Endothelial cell of umbilical vein (primary cell): ENCODE measurements at regions not wholly inside any gene's neighbourhood (a gene's known extent, or its start where the extent isn't known, plus 50 kb on each side); places are given as distances from the start of the nearest gene placed in this dataset.

Experiments used
- BruUV-seq: library from RNA; stranded (reverse); fragments of 400-500 nt; replicated peaks from 2 replicates; lab custom pipeline; 2021; lab: Mats Ljungman, UMichigan
- CTCF ChIA-PET: fragments of 300-600, 350-600 bp; sonication (Branson Sonifier 250); formaldehyde crosslinking; loops from one replicate; lab custom pipeline; 2021; ENCODE audit warnings: antibody characterized with exemption, inconsistent platforms; lab: Charles Lee
- POLR2A ChIA-PET: fragments of 300-600, 350-600 bp; sonication (Branson Sonifier 250); formaldehyde crosslinking; loops from one replicate; lab custom pipeline; 2021; ENCODE audit warnings: antibody characterized with exemption, inconsistent platforms; lab: Charles Lee
- DNase-seq: peaks from one replicate; pipeline ENCODE4 v3.0.0-alpha.2; 2011; ENCODE audit warnings: low read depth, low spot score
- FAIRE-seq: peaks from 2 replicates; lab custom pipeline; 2011; peaks lifted over from hg19 to GRCh38; lab: Jason Lieb, UNC
- H2AFZ ChIP-seq: 2 replicates; pipeline ENCODE4 v1.6.0; 2012; ENCODE audit warnings: low read depth, low read length, control low read depth, inconsistent platforms
- H3K27ac ChIP-seq: 2 replicates; pipeline ENCODE4 v1.5.1; 2011; ENCODE audit warnings: low read depth, mild to moderate bottlenecking, control low read depth, low read length, moderate library complexity; ENCODE audit not compliant: insufficient read depth
- H3K27me3 ChIP-seq, 2 experiments: 2 replicates each; pipeline versions ENCODE4 v1.6.0 to v1.6.1; 2011; ENCODE audit warnings: low read length in 2 of 2, mixed read lengths in 1 of 2; ENCODE audit not compliant: control insufficient read depth in 2 of 2, insufficient read depth in 2 of 2
- H3K36me3 ChIP-seq, 2 experiments: 2 replicates in 1 of 2; 3 replicates in 1 of 2; pipeline ENCODE4 v1.5.1; 2011; ENCODE audit warnings: low read length in 2 of 2, mild to moderate bottlenecking in 1 of 2, moderate library complexity in 1 of 2; ENCODE audit not compliant: control insufficient read depth in 2 of 2, insufficient read depth in 2 of 2; ENCODE audit errors: extremely low read depth in 1 of 2
- H3K4me1 ChIP-seq: 3 replicates; pipeline ENCODE4 v1.5.1; 2011; ENCODE audit warnings: mild to moderate bottlenecking, low read length; ENCODE audit not compliant: control insufficient read depth, insufficient read depth; ENCODE audit errors: extremely low read depth
- H3K4me2 ChIP-seq: 2 replicates; pipeline ENCODE4 v1.6.1; 2011; ENCODE audit warnings: low read length, control low read depth, mixed read lengths; ENCODE audit not compliant: insufficient read depth
- H3K4me3 ChIP-seq, 3 experiments: fragments of 200-600 bp in 1 of 3; sonication (generic), shearing (Covaris generic) in 1 of 3; replicated peaks in 1 of 3; 2 replicates each; pipeline ENCODE4 v1.5.1; 2011 to 2016; ENCODE audit warnings: control low read depth in 3 of 3, low read length in 3 of 3, mild to moderate bottlenecking in 2 of 3, inconsistent platforms in 1 of 3, low read depth in 1 of 3, moderate library complexity in 1 of 3; ENCODE audit not compliant: insufficient read depth in 1 of 3
- H3K79me2 ChIP-seq: 2 replicates; pipeline ENCODE4 v1.6.0; 2012; ENCODE audit warnings: low read length, inconsistent platforms; ENCODE audit not compliant: control insufficient read depth, insufficient read depth
- H3K9ac ChIP-seq: replicated peaks from 2 replicates; pipeline ENCODE3; 2011; ENCODE audit warnings: low read length, control low read depth; ENCODE audit not compliant: insufficient read depth; ENCODE audit errors: extremely low read depth
- H3K9me1 ChIP-seq: replicated peaks from 3 replicates; pipeline ENCODE4 v1.6.0; 2011; ENCODE audit warnings: mild to moderate bottlenecking, low read length; ENCODE audit not compliant: control insufficient read depth, insufficient read depth; ENCODE audit errors: extremely low read depth
- H3K9me3 ChIP-seq: replicated peaks from 2 replicates; pipeline ENCODE4 v1.5.1; 2012; ENCODE audit warnings: low read length, inconsistent platforms; ENCODE audit not compliant: control insufficient read depth, insufficient read depth
- H4K20me1 ChIP-seq: replicated peaks from 2 replicates; pipeline ENCODE3; 2011; ENCODE audit warnings: mild to moderate bottlenecking, low read length; ENCODE audit not compliant: control insufficient read depth, insufficient read depth; ENCODE audit errors: extremely low read depth
- EZH2 ChIP-seq: IDR thresholded peaks from 2 replicates; pipeline ENCODE4 v1.6.1; 2012; ENCODE audit warnings: borderline replicate concordance, low read depth, mild to moderate bottlenecking, moderate library complexity, low read length, inconsistent platforms; ENCODE audit not compliant: severe bottlenecking
- FOS ChIP-seq: IDR thresholded peaks from 2 replicates; pipeline ENCODE4 v1.6.1; 2011; ENCODE audit warnings: mild to moderate bottlenecking, low read length, moderate library complexity, borderline replicate concordance; ENCODE audit not compliant: insufficient read depth
- GATA2 ChIP-seq: IDR thresholded peaks from 2 replicates; pipeline ENCODE4 v1.7.0; 2011; ENCODE audit warnings: low read depth, mild to moderate bottlenecking, moderate library complexity, mixed read lengths, low read length; ENCODE audit not compliant: insufficient read length, insufficient read depth
- JUN ChIP-seq: IDR thresholded peaks from 2 replicates; pipeline ENCODE4 v1.6.1; 2011; ENCODE audit warnings: borderline replicate concordance, low read depth; ENCODE audit not compliant: insufficient read length, insufficient read depth
- MYC ChIP-seq: IDR thresholded peaks from one replicate; pipeline ENCODE4 v1.6.1; 2011; ENCODE audit warnings: mild to moderate bottlenecking, low read depth, low read length
- POLR2A ChIP-seq: IDR thresholded peaks from 2 replicates; pipeline ENCODE4 v1.6.1; 2012; ENCODE audit warnings: low read depth, mild to moderate bottlenecking, control low read depth, low read length
- POLR2AphosphoS5 ChIP-seq: IDR thresholded peaks from 2 replicates; pipeline ENCODE4 v1.6.1; 2012; ENCODE audit warnings: low read depth, mild to moderate bottlenecking, control low read depth, low read length, moderate library complexity; ENCODE audit not compliant: insufficient read depth
- dilution Hi-C: fragments of 300-500 bp; cut with MboI; formaldehyde crosslinking; loops from one replicate; pipeline ENCODE4 v1.15.0; 2019; ENCODE audit warnings: low sequenced_read_pairs; ENCODE audit not compliant: extremely low pct_ligation_motif_present
- intact Hi-C: fragments of 100-400 bp; cut with micrococcal nuclease; formaldehyde crosslinking; loops from one replicate; pipeline ENCODE4 v1.10.0; 2022
- TF ChIP-seq, protein P1 (sequence below), 2 donors: IDR thresholded peaks; 1 replicate in 1 of 2; 2 replicates in 1 of 2; pipeline ENCODE4 v1.5.1; 2011; ENCODE audit warnings: low read length in 2 of 2, mild to moderate bottlenecking in 2 of 2, moderate library complexity in 2 of 2, control low read depth in 1 of 2, inconsistent platforms in 1 of 2, low read depth in 1 of 2; ENCODE audit not compliant: insufficient read depth in 1 of 2; ENCODE audit errors: extremely low read depth in 1 of 2
- TF ChIP-seq, protein P2 (sequence below): IDR thresholded peaks from 2 replicates; pipeline ENCODE4 v1.6.1; 2011; ENCODE audit not compliant: insufficient read depth, insufficient read length

DNA sequence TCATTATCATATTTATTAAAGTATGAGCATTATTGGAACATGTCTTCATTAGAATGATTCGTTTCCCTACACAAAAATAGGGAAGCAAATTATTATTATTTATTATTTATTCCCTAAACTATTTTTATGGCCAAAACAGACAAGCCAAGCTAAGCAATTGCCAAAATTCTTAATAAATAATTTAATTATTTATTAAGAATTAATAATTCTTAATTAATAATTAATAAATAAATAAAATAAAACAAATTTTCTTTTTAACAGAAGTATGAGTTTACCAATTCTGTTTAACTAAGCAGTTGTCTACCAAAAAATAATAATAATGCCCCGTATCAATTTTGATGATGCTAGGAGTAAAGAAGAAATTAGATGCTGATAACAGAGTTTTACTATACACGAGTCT is 1080.8 kb upstream of the AGA start:
- Histone ChIP-seq H3K9me3 (peaks cover 2% of the 10 kb centered on the region), H4K20me1 (no peaks in the 10 kb centered on the region), H3K4me3 (no peak overlapping the region), H3K36me3 (no peaks in the 10 kb centered on the region), H3K79me2 (no peaks in the 10 kb centered on the region), H3K4me2 (no peak overlapping the region), H3K9me1 (no peaks in the 10 kb centered on the region), H3K27ac (no peak overlapping the region), H3K27me3 (no peaks in the 10 kb centered on the region), H3K4me1 (no peaks in the 10 kb centered on the region), H2AFZ (no peak overlapping the region), H3K9ac (no peak overlapping the region)
- TF ChIP-seq POLR2AphosphoS5 (no peak), POLR2A (no peak), JUN (no peak), GATA2 (no peak), EZH2 (no peak), FOS (no peak), MYC (no peak)
- TF ChIP-seq, protein P1, sequence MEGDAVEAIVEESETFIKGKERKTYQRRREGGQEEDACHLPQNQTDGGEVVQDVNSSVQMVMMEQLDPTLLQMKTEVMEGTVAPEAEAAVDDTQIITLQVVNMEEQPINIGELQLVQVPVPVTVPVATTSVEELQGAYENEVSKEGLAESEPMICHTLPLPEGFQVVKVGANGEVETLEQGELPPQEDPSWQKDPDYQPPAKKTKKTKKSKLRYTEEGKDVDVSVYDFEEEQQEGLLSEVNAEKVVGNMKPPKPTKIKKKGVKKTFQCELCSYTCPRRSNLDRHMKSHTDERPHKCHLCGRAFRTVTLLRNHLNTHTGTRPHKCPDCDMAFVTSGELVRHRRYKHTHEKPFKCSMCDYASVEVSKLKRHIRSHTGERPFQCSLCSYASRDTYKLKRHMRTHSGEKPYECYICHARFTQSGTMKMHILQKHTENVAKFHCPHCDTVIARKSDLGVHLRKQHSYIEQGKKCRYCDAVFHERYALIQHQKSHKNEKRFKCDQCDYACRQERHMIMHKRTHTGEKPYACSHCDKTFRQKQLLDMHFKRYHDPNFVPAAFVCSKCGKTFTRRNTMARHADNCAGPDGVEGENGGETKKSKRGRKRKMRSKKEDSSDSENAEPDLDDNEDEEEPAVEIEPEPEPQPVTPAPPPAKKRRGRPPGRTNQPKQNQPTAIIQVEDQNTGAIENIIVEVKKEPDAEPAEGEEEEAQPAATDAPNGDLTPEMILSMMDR (IDR thresholded peaks at IDR 0.05; ENCODE audit: extremely low read depth in 1 of 2, insufficient read depth in 1 of 2, low read depth in 1 of 2, low read length in 2 of 2) = no peak
- TF ChIP-seq, protein P2, sequence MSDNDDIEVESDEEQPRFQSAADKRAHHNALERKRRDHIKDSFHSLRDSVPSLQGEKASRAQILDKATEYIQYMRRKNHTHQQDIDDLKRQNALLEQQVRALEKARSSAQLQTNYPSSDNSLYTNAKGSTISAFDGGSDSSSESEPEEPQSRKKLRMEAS = no peak
- ChIA-PET CTCF (no interaction called here), POLR2A (no interaction called here)
- dilution Hi-C loops (no loop called here), intact Hi-C loops (no loop called here)
- DNase-seq = no peak
- BruUV-seq = no TSS peak
- no peak for FAIRE-seq
